ENCODE measurements at regions not wholly inside any gene's neighbourhood (a gene's known extent, or its start where the extent isn't known, plus 50 kb on each side); places are given as distances from the start of the nearest gene placed in this dataset.

- no peaks in the 10 kb centered on the region for H3K36me3 ChIP-seq
- no peaks in the 10 kb centered on the region for H3K9me3 ChIP-seq (ENCODE audit: severe bottlenecking)
- no peak overlapping the region for H3K27ac ChIP-seq
- H3K27me3 ChIP-seq (ENCODE audit: insufficient read depth, low read depth, severe bottlenecking), result no peaks in the 10 kb centered on the region
- no peak for TF ChIP-seq CTCF (IDR thresholded peaks at IDR 0.05; ENCODE audit: low read depth, low read length)
- H3K4me3 ChIP-seq (ENCODE audit: low read depth, low read length), result no peak overlapping the region
- no peak for DNase-seq
Measured at GRCh38 chr4:110306303-110306702, 107.9 kb upstream of the ELOVL6 start.

- Histone ChIP-seq H3K27ac (no peak overlapping the region), H3K27me3 (ENCODE audit: insufficient read depth, low read depth, severe bottlenecking) (no peaks in the 10 kb centered on the region), H3K9me3 (ENCODE audit: severe bottlenecking) (no peaks in the 10 kb centered on the region), H3K36me3 (no peaks in the 10 kb centered on the region), H3K4me3 (ENCODE audit: low read depth, low read length) (no peak overlapping the region)
- TF ChIP-seq CTCF (IDR thresholded peaks at IDR 0.05; ENCODE audit: low read depth, low read length), result no peak
- DNase-seq, result no peak
Measured at GRCh38 chr4:110305455-110305854, 107.0 kb upstream of the ELOVL6 start.

GRCh38 chr4:110296892-110297291 lies 98.5 kb upstream of the ELOVL6 start:
- H3K36me3 ChIP-seq, result no peaks in the 10 kb centered on the region
- H3K4me3 ChIP-seq (ENCODE audit: low read depth, low read length), result no peak overlapping the region
- DNase-seq, result no peak
- H3K9me3 ChIP-seq (ENCODE audit: severe bottlenecking), result peaks cover 6% of the 10 kb centered on the region
- no peaks in the 10 kb centered on the region for H3K27me3 ChIP-seq (ENCODE audit: insufficient read depth, low read depth, severe bottlenecking)
- TF ChIP-seq CTCF (IDR thresholded peaks at IDR 0.05; ENCODE audit: low read depth, low read length), result no peak
- H3K27ac ChIP-seq, result no peak overlapping the region

- no peak for TF ChIP-seq CTCF (IDR thresholded peaks at IDR 0.05; ENCODE audit: low read depth, low read length)
- H3K4me3 ChIP-seq (ENCODE audit: low read depth, low read length), result no peak overlapping the region
- DNase-seq, result no peak
- H3K27me3 ChIP-seq (ENCODE audit: insufficient read depth, low read depth, severe bottlenecking), result no peaks in the 10 kb centered on the region
- H3K36me3 ChIP-seq, result no peaks in the 10 kb centered on the region
- no peak overlapping the region for H3K27ac ChIP-seq
- H3K9me3 ChIP-seq (ENCODE audit: severe bottlenecking), result peaks cover 6% of the 10 kb centered on the region
Measured at GRCh38 chr4:110294165-110294564, 95.8 kb upstream of the ELOVL6 start.

- Histone ChIP-seq H3K9me3 (ENCODE audit: severe bottlenecking) (peaks cover 6% of the 10 kb centered on the region), H3K36me3 (no peaks in the 10 kb centered on the region), H3K27me3 (ENCODE audit: insufficient read depth, low read depth, severe bottlenecking) (no peaks in the 10 kb centered on the region), H3K4me3 (ENCODE audit: low read depth, low read length) (no peak overlapping the region), H3K27ac (no peak overlapping the region)
- TF ChIP-seq CTCF (IDR thresholded peaks at IDR 0.05; ENCODE audit: low read depth, low read length), result no peak
- DNase-seq, result no peak
Measured at GRCh38 chr4:110292994-110293744, 94.8 kb upstream of the ELOVL6 start.

GRCh38 chr4:110290511-110290910 lies 92.1 kb upstream of the ELOVL6 start:
- DNase-seq, result no peak
- Histone ChIP-seq H3K27me3 (ENCODE audit: insufficient read depth, low read depth, severe bottlenecking) (no peaks in the 10 kb centered on the region), H3K27ac (no peak overlapping the region), H3K9me3 (ENCODE audit: severe bottlenecking) (peaks cover 6% of the 10 kb centered on the region), H3K36me3 (no peaks in the 10 kb centered on the region), H3K4me3 (ENCODE audit: low read depth, low read length) (no peak overlapping the region)
- TF ChIP-seq CTCF (IDR thresholded peaks at IDR 0.05; ENCODE audit: low read depth, low read length), result no peak
